Peyer's patch (tissue), 4 donors: ENCODE measurements at regions not wholly inside any gene's neighbourhood (a gene's known extent, or its start where the extent isn't known, plus 50 kb on each side); places are given as distances from the start of the nearest gene placed in this dataset.

Source experiments
- DNase-seq, 3 donors: peaks; one replicate each; pipeline ENCODE4 v3.0.0-alpha.2; 2017 to 2019
- H3K27ac ChIP-seq, 4 donors: fragments of 200-600 bp; sonication (generic); one replicate each; pipeline ENCODE4 v1.5.1; 2016 to 2019
- H3K27me3 ChIP-seq, 2 donors: fragments of 200-600 bp; sonication (generic); one replicate each; pipeline ENCODE4 v1.5.1; 2019
- H3K36me3 ChIP-seq, 3 donors: fragments of 200-600 bp; sonication (generic); one replicate each; pipeline ENCODE4 v1.5.1; 2016 to 2019
- H3K4me1 ChIP-seq, 4 donors: fragments of 200-600 bp; sonication (generic); one replicate each; pipeline ENCODE4 v1.5.1; 2016 to 2019
- H3K4me3 ChIP-seq, 4 donors: fragments of 200-600 bp; sonication (generic); 1 replicate in 3 of 4; 2 replicates in 1 of 4; pipeline ENCODE4 v1.5.1; 2016 to 2019; ENCODE audit warnings: mild to moderate bottlenecking in 1 of 4
- H3K9me3 ChIP-seq, 4 donors: fragments of 200-600 bp; sonication (generic); one replicate each; pipeline ENCODE4 v1.5.1; 2016 to 2019; ENCODE audit warnings: mild to moderate bottlenecking in 1 of 4
- POLR2A ChIP-seq, 2 donors: fragments of 450-650 bp; IDR thresholded peaks; one replicate each; pipeline ENCODE4 v1.5.1; 2017; ENCODE audit warnings: antibody characterized with exemption in 2 of 2, mild to moderate bottlenecking in 2 of 2, moderate library complexity in 2 of 2
- TF ChIP-seq, protein P1 (sequence below), 6 experiments: fragments of 450-650 bp in 4 of 6; fragments of 200-600 bp in 2 of 6; sonication (generic) in 1 of 6; IDR thresholded peaks; one replicate each; pipeline ENCODE4 v1.5.1; 2017 to 2019; ENCODE audit warnings: antibody characterized with exemption in 6 of 6, mild to moderate bottlenecking in 3 of 6, moderate library complexity in 1 of 6

GRCh38 chr5:74316064-74316603 is 324.4 kb downstream of the ENC1 start:
- Histone ChIP-seq H3K4me3 (no peak overlapping the region), H3K27ac (no peak overlapping the region), H3K36me3 (no peaks in the 10 kb centered on the region), H3K4me1 (no peaks in the 10 kb centered on the region), H3K27me3 (no peaks in the 10 kb centered on the region), H3K9me3 (no peaks in the 10 kb centered on the region)
- DNase-seq = no peak
- TF ChIP-seq, protein P1, sequence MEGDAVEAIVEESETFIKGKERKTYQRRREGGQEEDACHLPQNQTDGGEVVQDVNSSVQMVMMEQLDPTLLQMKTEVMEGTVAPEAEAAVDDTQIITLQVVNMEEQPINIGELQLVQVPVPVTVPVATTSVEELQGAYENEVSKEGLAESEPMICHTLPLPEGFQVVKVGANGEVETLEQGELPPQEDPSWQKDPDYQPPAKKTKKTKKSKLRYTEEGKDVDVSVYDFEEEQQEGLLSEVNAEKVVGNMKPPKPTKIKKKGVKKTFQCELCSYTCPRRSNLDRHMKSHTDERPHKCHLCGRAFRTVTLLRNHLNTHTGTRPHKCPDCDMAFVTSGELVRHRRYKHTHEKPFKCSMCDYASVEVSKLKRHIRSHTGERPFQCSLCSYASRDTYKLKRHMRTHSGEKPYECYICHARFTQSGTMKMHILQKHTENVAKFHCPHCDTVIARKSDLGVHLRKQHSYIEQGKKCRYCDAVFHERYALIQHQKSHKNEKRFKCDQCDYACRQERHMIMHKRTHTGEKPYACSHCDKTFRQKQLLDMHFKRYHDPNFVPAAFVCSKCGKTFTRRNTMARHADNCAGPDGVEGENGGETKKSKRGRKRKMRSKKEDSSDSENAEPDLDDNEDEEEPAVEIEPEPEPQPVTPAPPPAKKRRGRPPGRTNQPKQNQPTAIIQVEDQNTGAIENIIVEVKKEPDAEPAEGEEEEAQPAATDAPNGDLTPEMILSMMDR (IDR thresholded peaks at IDR 0.05) = no peak
- TF ChIP-seq POLR2A (IDR thresholded peaks at IDR 0.05) = no peak

DNA sequence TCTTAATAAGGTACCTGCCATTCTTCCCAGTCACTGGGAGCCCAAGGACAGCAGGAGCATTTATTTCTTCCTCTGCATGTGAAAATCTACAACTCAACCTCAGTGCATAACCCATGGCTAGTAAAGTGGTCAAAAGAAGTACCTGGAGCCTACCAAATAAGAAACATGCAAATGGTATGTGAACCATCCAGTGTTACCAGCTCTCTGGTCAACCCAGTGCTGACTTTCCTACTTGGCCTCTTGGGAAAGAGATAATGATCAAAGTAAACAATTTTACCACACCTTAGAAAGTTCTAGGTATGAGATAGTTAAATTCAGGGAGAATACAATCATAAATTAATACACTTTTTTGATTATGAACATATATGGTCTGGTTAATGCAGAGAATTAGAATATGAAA is 325.6 kb downstream of the ENC1 start:
- no peaks in the 10 kb centered on the region for H3K36me3 ChIP-seq
- no peak for TF ChIP-seq POLR2A (IDR thresholded peaks at IDR 0.05)
- TF ChIP-seq, protein P1 (IDR thresholded peaks at IDR 0.05) = no peak
- no peak overlapping the region for H3K27ac ChIP-seq
- H3K4me3 ChIP-seq = no peak overlapping the region
- H3K9me3 ChIP-seq = no peaks in the 10 kb centered on the region
- no peak for DNase-seq
- H3K4me1 ChIP-seq = no peaks in the 10 kb centered on the region
- no peaks in the 10 kb centered on the region for H3K27me3 ChIP-seq

- DNase-seq = no peak
- H3K9me3 ChIP-seq = no peaks in the 10 kb centered on the region
- TF ChIP-seq, protein P1 (IDR thresholded peaks at IDR 0.05) = no peak
- no peak for TF ChIP-seq POLR2A (IDR thresholded peaks at IDR 0.05)
- H3K4me1 ChIP-seq = no peaks in the 10 kb centered on the region
- H3K27me3 ChIP-seq = no peaks in the 10 kb centered on the region
- H3K36me3 ChIP-seq = no peaks in the 10 kb centered on the region
- H3K27ac ChIP-seq = no peak overlapping the region
- H3K4me3 ChIP-seq = no peak overlapping the region
Observed at GRCh38 chr5:74313896-74314295, 326.6 kb downstream of the ENC1 start.

DNA sequence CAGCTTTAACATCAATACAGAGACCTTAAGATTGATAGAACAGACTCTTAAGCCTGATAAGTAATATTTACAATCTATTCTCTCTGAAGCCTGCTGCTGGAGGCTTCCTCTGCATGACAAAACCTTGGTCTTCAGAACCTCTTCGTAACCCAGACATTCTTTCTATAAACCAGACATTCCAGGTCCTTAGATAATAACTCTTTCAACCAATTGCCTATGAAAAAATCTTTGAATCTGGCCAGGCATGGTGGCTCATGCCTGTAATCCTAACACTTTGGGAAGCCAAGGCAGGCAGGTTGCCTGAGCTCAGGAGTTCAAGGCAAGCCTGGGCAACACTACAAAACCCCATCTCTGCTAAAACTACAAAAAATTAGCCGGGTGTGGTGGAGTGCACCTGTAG is 327.8 kb downstream of the ENC1 start:
- Histone ChIP-seq H3K27me3 (no peaks in the 10 kb centered on the region), H3K9me3 (no peaks in the 10 kb centered on the region), H3K27ac (no peak overlapping the region), H3K4me3 (no peak overlapping the region), H3K36me3 (no peaks in the 10 kb centered on the region), H3K4me1 (no peaks in the 10 kb centered on the region)
- TF ChIP-seq, protein P1 (IDR thresholded peaks at IDR 0.05) = no peak
- no peak for TF ChIP-seq POLR2A (IDR thresholded peaks at IDR 0.05)
- DNase-seq = no peak

GRCh38 chr5:74311961-74312360 is 328.6 kb downstream of the ENC1 start:
- TF ChIP-seq, protein P1 (IDR thresholded peaks at IDR 0.05) = no peak
- no peak for TF ChIP-seq POLR2A (IDR thresholded peaks at IDR 0.05)
- Histone ChIP-seq H3K9me3 (no peaks in the 10 kb centered on the region), H3K27ac (no peak overlapping the region), H3K4me1 (no peaks in the 10 kb centered on the region), H3K4me3 (no peak overlapping the region), H3K36me3 (no peaks in the 10 kb centered on the region), H3K27me3 (no peaks in the 10 kb centered on the region)
- no peak for DNase-seq
